Skeletal muscle tissue (tissue), 3 donors: ENCODE measurements at regions not wholly inside any gene's neighbourhood (a gene's known extent, or its start where the extent isn't known, plus 50 kb on each side); places are given as distances from the start of the nearest gene placed in this dataset.

Source experiments
- H3K27ac ChIP-seq: one replicate; pipeline ENCODE4 v1.7.0; 2013; ENCODE audit warnings: mild to moderate bottlenecking, low read depth, low read length, inconsistent platforms
- H3K27me3 ChIP-seq, 3 donors: one replicate each; pipeline ENCODE4 v1.7.0; 2013; ENCODE audit warnings: low read length in 3 of 3; ENCODE audit not compliant: control insufficient read depth in 3 of 3, insufficient read depth in 3 of 3
- H3K36me3 ChIP-seq, 3 donors: one replicate each; pipeline ENCODE4 v1.7.0; 2013; ENCODE audit warnings: low read length in 3 of 3; ENCODE audit not compliant: control insufficient read depth in 3 of 3, insufficient read depth in 3 of 3
- H3K4me1 ChIP-seq, 3 donors: one replicate each; pipeline ENCODE4 v1.7.0; 2013; ENCODE audit warnings: low read length in 3 of 3, mild to moderate bottlenecking in 3 of 3; ENCODE audit not compliant: control insufficient read depth in 3 of 3, insufficient read depth in 3 of 3
- H3K4me3 ChIP-seq, 3 donors: one replicate each; pipeline ENCODE4 v1.7.0; 2013; ENCODE audit warnings: low read length in 3 of 3
- H3K9ac ChIP-seq, 3 donors: one replicate each; pipeline ENCODE4 v1.7.0; 2013; ENCODE audit warnings: low read length in 3 of 3, mild to moderate bottlenecking in 3 of 3, moderate library complexity in 2 of 3, low read depth in 1 of 3
- H3K9me3 ChIP-seq, 3 donors: one replicate each; pipeline ENCODE4 v1.7.0; 2013; ENCODE audit warnings: low read length in 3 of 3; ENCODE audit not compliant: control insufficient read depth in 3 of 3
- donor health status: Osteomylitis.

DNA sequence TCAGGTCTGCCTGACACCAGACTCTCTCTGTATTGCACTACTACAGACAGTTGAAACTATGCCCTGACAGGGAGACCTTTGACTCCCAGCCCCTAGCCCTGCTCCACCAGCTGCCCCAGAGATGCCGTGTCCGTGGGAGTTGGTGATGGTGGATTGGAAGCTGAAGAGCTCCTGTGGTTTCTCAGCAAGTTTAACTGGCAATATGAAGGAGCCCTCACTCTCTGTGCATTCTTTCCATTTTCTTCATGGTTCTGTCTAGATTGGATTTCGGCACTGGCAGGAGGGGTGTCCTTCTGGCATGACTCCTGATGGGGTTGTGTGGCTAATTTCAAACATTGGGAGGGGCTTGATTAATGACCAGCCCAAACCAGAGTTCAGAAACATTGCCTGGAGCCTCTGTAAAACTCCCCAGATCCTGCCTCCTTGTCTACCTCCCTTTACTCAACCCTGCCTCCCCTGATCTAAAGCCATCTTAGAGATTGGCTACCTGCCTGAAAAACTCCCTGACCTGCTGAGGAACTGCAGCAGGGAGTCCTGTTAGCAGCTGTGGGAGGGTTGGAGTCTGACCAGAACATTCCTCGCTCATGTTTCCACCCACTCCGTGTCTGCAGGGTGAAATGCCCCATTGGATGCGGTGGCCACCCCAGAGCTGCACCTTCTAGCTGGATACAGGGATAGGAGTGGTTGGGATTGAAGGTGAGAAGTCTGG is 206.9 kb upstream of the SPRED2 start:
- no peaks in the 10 kb centered on the region for H3K9me3 ChIP-seq
- H3K27ac ChIP-seq: no peak overlapping the region
- H3K4me1 ChIP-seq: peaks cover 3 to 6% (median 6%) of the 10 kb centered on the region in 3 donors
- peaks cover 4 to 11% (median 4%) of the 10 kb centered on the region in 3 donors for H3K27me3 ChIP-seq
- no peak overlapping the region for H3K4me3 ChIP-seq
- no peak overlapping the region for H3K9ac ChIP-seq
- no peaks in the 10 kb centered on the region for H3K36me3 ChIP-seq

GRCh38 chr2:65638443-65638842 is 206.0 kb upstream of the SPRED2 start:
- H3K9ac ChIP-seq: no peak overlapping the region
- H3K4me1 ChIP-seq: peaks cover 3 to 6% (median 6%) of the 10 kb centered on the region in 3 donors
- peaks cover 4 to 11% (median 4%) of the 10 kb centered on the region in 3 donors for H3K27me3 ChIP-seq
- H3K27ac ChIP-seq: no peak overlapping the region
- no peaks in the 10 kb centered on the region for H3K36me3 ChIP-seq
- no peak overlapping the region for H3K4me3 ChIP-seq
- no peaks in the 10 kb centered on the region for H3K9me3 ChIP-seq

- Histone ChIP-seq H3K9me3 (no peaks in the 10 kb centered on the region), H3K27me3 (peaks cover 4 to 11% (median 4%) of the 10 kb centered on the region in 3 donors), H3K36me3 (no peaks in the 10 kb centered on the region), H3K9ac (no peak overlapping the region), H3K4me3 (no peak overlapping the region), H3K4me1 (peaks cover 3 to 6% (median 6%) of the 10 kb centered on the region in 3 donors), H3K27ac (no peak overlapping the region)
These were observed 204.5 kb upstream of the SPRED2 start for GRCh38 chr2:65636813-65637483.

GRCh38 chr2:65636024-65636423 is 203.6 kb upstream of the SPRED2 start:
- Histone ChIP-seq H3K9me3 (no peaks in the 10 kb centered on the region), H3K4me1 (peaks cover 3 to 6% (median 6%) of the 10 kb centered on the region in 3 donors), H3K27ac (no peak overlapping the region), H3K27me3 (peaks cover 4 to 11% (median 4%) of the 10 kb centered on the region in 3 donors), H3K4me3 (no peak overlapping the region), H3K36me3 (no peaks in the 10 kb centered on the region), H3K9ac (no peak overlapping the region)

DNA sequence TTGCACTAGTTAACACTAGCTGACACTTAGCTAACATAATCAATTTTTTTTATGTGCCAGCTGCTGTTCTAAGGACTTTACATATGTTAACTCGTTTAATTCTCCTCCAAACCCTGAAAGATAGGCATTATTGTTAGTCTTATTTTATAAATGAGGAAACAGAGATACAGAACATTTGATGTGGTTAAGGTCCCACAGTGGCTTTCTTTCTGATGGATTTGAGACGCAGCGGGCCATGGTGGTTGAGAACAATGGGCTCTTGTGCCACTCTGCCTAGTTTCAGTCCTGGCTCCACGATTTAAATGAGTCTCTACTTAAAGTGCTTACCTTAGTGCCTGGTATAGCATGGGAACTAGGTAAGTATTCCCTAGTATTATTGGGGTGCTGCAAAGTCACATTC is 201.9 kb upstream of the SPRED2 start:
- Histone ChIP-seq H3K27me3 (peaks cover 2 to 7% (median 4%) of the 10 kb centered on the region in 3 donors), H3K4me1 (peaks cover 0 to 3% (median 1%) of the 10 kb centered on the region in 3 donors), H3K27ac (no peak overlapping the region), H3K9ac (no peak overlapping the region), H3K9me3 (no peaks in the 10 kb centered on the region), H3K36me3 (no peaks in the 10 kb centered on the region), H3K4me3 (no peak overlapping the region)

DNA sequence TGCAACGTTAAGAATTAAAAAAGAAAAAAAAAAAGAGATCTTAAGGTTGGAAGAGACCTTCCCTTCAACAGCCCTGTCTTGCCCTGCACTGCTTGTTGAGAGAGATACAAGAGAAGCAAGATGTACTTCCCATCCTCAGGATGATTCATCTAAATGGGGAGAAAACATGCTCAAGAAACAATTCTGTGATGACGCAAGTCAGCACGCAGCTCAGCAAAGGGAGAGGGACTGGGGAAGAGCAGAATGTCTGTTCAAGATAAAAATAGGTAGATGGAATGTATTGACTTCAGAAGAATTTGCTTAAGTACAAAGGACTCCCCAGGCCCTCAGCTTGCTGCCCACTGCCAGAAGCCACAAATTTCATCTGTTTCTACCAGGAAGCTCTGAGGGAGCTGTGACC is 198.2 kb upstream of the SPRED2 start:
- no peak overlapping the region for H3K27ac ChIP-seq
- H3K4me1 ChIP-seq: no peaks in the 10 kb centered on the region
- H3K4me3 ChIP-seq: no peak overlapping the region
- H3K27me3 ChIP-seq: no peaks in the 10 kb centered on the region
- H3K36me3 ChIP-seq: no peaks in the 10 kb centered on the region
- H3K9ac ChIP-seq: no peak overlapping the region
- peaks cover 0 to 2% (median 0%) of the 10 kb centered on the region in 3 donors for H3K9me3 ChIP-seq

DNA sequence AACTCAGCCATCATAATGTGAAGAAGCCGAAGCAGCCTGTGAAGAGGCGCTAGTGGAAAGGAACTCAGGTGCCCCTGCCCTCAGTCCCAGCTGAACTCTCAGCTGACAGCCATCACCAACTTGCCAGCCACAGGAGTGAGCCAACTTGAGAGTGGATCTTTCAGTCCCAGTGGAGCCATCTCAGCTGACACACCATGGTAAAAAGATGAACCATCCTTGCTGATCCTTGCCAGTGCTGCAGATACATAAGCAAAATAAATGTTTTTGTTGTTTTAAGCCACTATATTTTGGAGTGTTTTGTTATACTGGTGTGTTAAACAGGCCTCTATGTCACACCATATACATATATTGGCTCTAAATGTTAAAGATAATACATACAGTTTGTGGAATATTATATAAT is 195.8 kb upstream of the SPRED2 start:
- Histone ChIP-seq H3K27me3 (peaks cover 0 to 2% (median 0%) of the 10 kb centered on the region in 3 donors), H3K9me3 (peaks cover 0 to 2% (median 0%) of the 10 kb centered on the region in 3 donors), H3K9ac (no peak overlapping the region), H3K36me3 (no peaks in the 10 kb centered on the region), H3K4me3 (no peak overlapping the region), H3K4me1 (no peaks in the 10 kb centered on the region), H3K27ac (no peak overlapping the region)

DNA sequence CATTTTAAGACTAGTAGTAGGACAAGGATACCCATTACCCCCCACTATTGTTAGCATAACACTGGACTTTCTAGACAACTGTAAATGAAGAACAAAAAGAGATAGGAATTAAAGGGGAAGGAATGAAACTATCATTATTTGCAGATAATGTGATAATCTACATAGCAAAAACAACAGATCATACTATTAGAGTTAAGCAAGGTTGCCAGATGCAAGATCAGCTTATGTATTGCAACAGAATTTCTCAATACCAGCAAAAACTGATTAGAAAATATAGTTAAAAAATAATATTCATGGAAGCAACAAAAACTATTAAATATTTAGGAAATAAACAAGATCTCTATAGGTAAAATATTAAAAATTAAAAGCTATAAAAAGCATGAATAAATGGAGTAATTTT is 194.4 kb upstream of the SPRED2 start:
- no peaks in the 10 kb centered on the region for H3K36me3 ChIP-seq
- H3K9me3 ChIP-seq: peaks cover 0 to 2% (median 0%) of the 10 kb centered on the region in 3 donors
- H3K27me3 ChIP-seq: peaks cover 0 to 4% (median 4%) of the 10 kb centered on the region in 3 donors
- no peaks in the 10 kb centered on the region for H3K4me1 ChIP-seq
- no peak overlapping the region for H3K27ac ChIP-seq
- H3K9ac ChIP-seq: no peak overlapping the region
- H3K4me3 ChIP-seq: no peak overlapping the region

DNA sequence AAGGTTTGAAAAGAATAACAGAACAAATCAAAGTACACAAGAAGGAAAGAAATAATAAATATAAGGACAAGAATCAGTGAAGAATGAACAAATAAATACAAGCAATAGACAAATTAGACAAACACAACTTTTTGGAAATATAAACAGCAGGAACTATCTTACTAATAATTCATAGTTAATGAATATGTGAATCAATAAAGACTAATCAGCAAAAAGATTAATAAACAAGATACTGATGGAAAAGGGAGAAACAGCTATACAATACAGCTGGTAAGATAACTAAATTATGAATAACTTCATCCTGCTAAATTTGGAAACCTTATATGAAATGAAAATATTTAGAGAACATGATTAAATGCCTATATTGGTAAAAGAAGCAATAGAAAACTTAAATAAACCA is 193.6 kb upstream of the SPRED2 start:
- H3K27ac ChIP-seq: no peak overlapping the region

GRCh38 chr2:65622951-65623535 is 190.6 kb upstream of the SPRED2 start:
- Histone ChIP-seq H3K27ac (no peak overlapping the region), H3K4me3 (no peak overlapping the region), H3K27me3 (peaks cover 0 to 6% (median 4%) of the 10 kb centered on the region in 3 donors), H3K9ac (no peak overlapping the region), H3K9me3 (no peaks in the 10 kb centered on the region), H3K36me3 (no peaks in the 10 kb centered on the region), H3K4me1 (no peaks in the 10 kb centered on the region)

More for the DNA sequence above, 193.6 kb upstream of the SPRED2 start:
- peaks cover 0 to 6% (median 4%) of the 10 kb centered on the region in 3 donors for H3K27me3 ChIP-seq
- peaks cover 0 to 2% (median 0%) of the 10 kb centered on the region in 3 donors for H3K9me3 ChIP-seq
- H3K36me3 ChIP-seq: no peaks in the 10 kb centered on the region
- H3K4me1 ChIP-seq: no peaks in the 10 kb centered on the region
- no peak overlapping the region for H3K9ac ChIP-seq
- H3K4me3 ChIP-seq: no peak overlapping the region
